H9 (cell line): ENCODE measurements at regions not wholly inside any gene's neighbourhood (a gene's known extent, or its start where the extent isn't known, plus 50 kb on each side); places are given as distances from the start of the nearest gene placed in this dataset.

Experiments
- DNase-seq: peaks from one replicate; pipeline ENCODE4 v3.0.0-alpha.2; 2017
- H2AFZ ChIP-seq: one replicate; pipeline ENCODE4 v1.6.1; 2013; ENCODE audit warnings: mild to moderate bottlenecking, low read length, control low read depth, moderate library complexity
- H2AK5ac ChIP-seq: 2 replicates; pipeline ENCODE4 v1.6.1; 2013; ENCODE audit warnings: low read length, control low read depth, mixed read lengths; ENCODE audit not compliant: insufficient read length
- H2BK120ac ChIP-seq: one replicate; pipeline ENCODE4 v1.6.1; 2013; ENCODE audit warnings: low read depth, mild to moderate bottlenecking, low read length, control low read depth, inconsistent platforms; ENCODE audit not compliant: poor library complexity, severe bottlenecking
- H2BK12ac ChIP-seq: 2 replicates; pipeline ENCODE4 v1.6.1; 2013; ENCODE audit warnings: low read length, control low read depth, mixed read lengths, low read depth; ENCODE audit not compliant: insufficient read length
- H2BK15ac ChIP-seq: 2 replicates; pipeline ENCODE4 v1.6.1; 2013; ENCODE audit warnings: low read depth, low read length, control low read depth
- H2BK20ac ChIP-seq: one replicate; pipeline ENCODE4 v1.6.1; 2013; ENCODE audit warnings: low read depth, mild to moderate bottlenecking, low read length, control low read depth, inconsistent platforms; ENCODE audit not compliant: poor library complexity, severe bottlenecking
- H2BK5ac ChIP-seq: 2 replicates; pipeline ENCODE4 v1.6.1; 2013; ENCODE audit warnings: low read length, control low read depth, mixed read lengths; ENCODE audit not compliant: insufficient read length
- H3K14ac ChIP-seq: 2 replicates; pipeline ENCODE4 v1.6.1; 2013; ENCODE audit warnings: low read length, control low read depth; ENCODE audit not compliant: insufficient read depth
- H3K18ac ChIP-seq: 2 replicates; pipeline ENCODE4 v1.6.1; 2013; ENCODE audit warnings: low read depth, mild to moderate bottlenecking, mixed read lengths, low read length, control low read depth; ENCODE audit not compliant: insufficient read length
- H3K23ac ChIP-seq: 2 replicates; pipeline ENCODE4 v1.6.1; 2013; ENCODE audit warnings: low read length, control low read depth, mixed read lengths, low read depth; ENCODE audit not compliant: insufficient read length
- H3K23me2 ChIP-seq: 2 replicates; pipeline ENCODE4 v1.6.1; 2013; ENCODE audit warnings: low read depth, mild to moderate bottlenecking, mixed read lengths, low read length, control low read depth; ENCODE audit not compliant: insufficient read length, poor library complexity, severe bottlenecking
- H3K27ac ChIP-seq: 2 replicates; pipeline ENCODE4 v1.5.1; 2013; ENCODE audit warnings: low read length, control low read depth, mixed read lengths, low read depth; ENCODE audit not compliant: insufficient read length
- H3K27me3 ChIP-seq: 2 replicates; pipeline ENCODE4 v1.6.1; 2013; ENCODE audit warnings: low read length, control low read depth, inconsistent platforms; ENCODE audit not compliant: insufficient read depth
- H3K4ac ChIP-seq: 2 replicates; pipeline ENCODE4 v1.6.1; 2013; ENCODE audit warnings: low read depth, mild to moderate bottlenecking, control low read depth, inconsistent platforms, low read length, moderate library complexity
- H3K4me1 ChIP-seq: 2 replicates; pipeline ENCODE4 v1.6.1; 2013; ENCODE audit warnings: low read length, control low read depth, inconsistent platforms; ENCODE audit not compliant: insufficient read depth
- H3K4me2 ChIP-seq: 2 replicates; pipeline ENCODE4 v1.6.1; 2013; ENCODE audit warnings: low read length, control low read depth, mixed read lengths; ENCODE audit not compliant: insufficient read length, insufficient read depth
- H3K56ac ChIP-seq: 2 replicates; pipeline ENCODE4 v1.6.1; 2013; ENCODE audit warnings: low read depth, mild to moderate bottlenecking, mixed read lengths, low read length, control low read depth; ENCODE audit not compliant: insufficient read length
- H3K79me1 ChIP-seq: 2 replicates; pipeline ENCODE4 v1.6.1; 2013; ENCODE audit warnings: low read depth, mild to moderate bottlenecking, moderate library complexity, low read length, control low read depth, inconsistent platforms; ENCODE audit not compliant: insufficient read depth, poor library complexity, severe bottlenecking
- H3K79me2 ChIP-seq: 2 replicates; pipeline ENCODE4 v1.6.1; 2013; ENCODE audit warnings: low read length, control low read depth, inconsistent platforms; ENCODE audit not compliant: insufficient read depth
- H3K9ac ChIP-seq: 2 replicates; pipeline ENCODE4 v1.6.1; 2013; ENCODE audit warnings: low read length, control low read depth, mixed read lengths; ENCODE audit not compliant: insufficient read length; ENCODE audit errors: extremely low read depth
- H3K9me3 ChIP-seq: one replicate; pipeline ENCODE4 v1.6.1; 2013; ENCODE audit warnings: low read depth, low read length, inconsistent platforms; ENCODE audit not compliant: control insufficient read depth
- H3T11ph ChIP-seq: one replicate; pipeline ENCODE4 v1.6.1; 2013; ENCODE audit warnings: mild to moderate bottlenecking, low read length, control low read depth, inconsistent platforms
- H4K20me1 ChIP-seq: one replicate; pipeline ENCODE4 v1.6.1; 2013; ENCODE audit not compliant: control insufficient read depth, insufficient read length, insufficient read depth
- H4K5ac ChIP-seq: 2 replicates; pipeline ENCODE4 v1.6.1; 2013; ENCODE audit warnings: low read depth, mild to moderate bottlenecking, mixed read lengths, low read length, control low read depth; ENCODE audit not compliant: insufficient read length
- H4K8ac ChIP-seq: replicated peaks from 2 replicates; pipeline ENCODE4 v1.6.1; 2013; ENCODE audit warnings: low read length, control low read depth, mixed read lengths, low read depth; ENCODE audit not compliant: insufficient read length
- H4K91ac ChIP-seq: 2 replicates; pipeline ENCODE4 v1.6.1; 2013; ENCODE audit warnings: low read depth, mild to moderate bottlenecking, moderate library complexity, mixed read lengths, low read length, control low read depth; ENCODE audit not compliant: insufficient read length
- H3K27ac Mint-ChIP-seq, 3 experiments: 2 replicates in 2 of 3; 3 replicates in 1 of 3; pipeline ENCODE4 v1.8.0; 2020 to 2021; ENCODE audit warnings: mixed read lengths in 3 of 3, mild to moderate bottlenecking in 1 of 3, moderate library complexity in 1 of 3
- H3K27me3 Mint-ChIP-seq: 2 replicates; pipeline ENCODE4 v1.8.0; 2021; ENCODE audit warnings: low read depth, mild to moderate bottlenecking, moderate library complexity, mixed read lengths
- H3K36me3 Mint-ChIP-seq, 3 experiments: 2 replicates in 2 of 3; 3 replicates in 1 of 3; pipeline ENCODE4 v1.8.0; 2020 to 2021; ENCODE audit warnings: low read depth in 3 of 3, mixed read lengths in 3 of 3; ENCODE audit not compliant: insufficient read depth in 1 of 3
- H3K4me1 Mint-ChIP-seq, 2 experiments: 2 replicates each; pipeline ENCODE4 v1.8.0; 2020; ENCODE audit warnings: mixed read lengths in 2 of 2
- H3K4me3 Mint-ChIP-seq, 2 experiments: 2 replicates in 1 of 2; 3 replicates in 1 of 2; pipeline ENCODE4 v1.8.0; 2020 to 2021; ENCODE audit warnings: mild to moderate bottlenecking in 2 of 2, mixed read lengths in 2 of 2, moderate library complexity in 1 of 2
- H3K9me3 Mint-ChIP-seq, 2 experiments: 2 replicates in 1 of 2; 3 replicates in 1 of 2; pipeline ENCODE4 v1.8.0; 2020; ENCODE audit warnings: mild to moderate bottlenecking in 2 of 2, mixed read lengths in 2 of 2, moderate library complexity in 1 of 2
- WGBS: extraction: QIAGEN DNeasy Blood & Tissue Kit; methylation state at CpG from one replicate; pipeline ENCODE4 v1.1.7; 2013; ENCODE audit warnings: missing lambda C conversion rate, low lambda C conversion rate, mixed read lengths; ENCODE audit not compliant: insufficient read length; ENCODE audit errors: extremely low coverage; 5-methylcytosine and 5-hydroxymethylcytosine counted together
- TF ChIP-seq, protein P1 (sequence below): fragments of 200-600 bp; sonication (generic); conservative IDR thresholded peaks from 3 replicates; pipeline ENCODE4 v1.8.0; 2021; ENCODE audit warnings: antibody characterized with exemption, mild to moderate bottlenecking

DNA sequence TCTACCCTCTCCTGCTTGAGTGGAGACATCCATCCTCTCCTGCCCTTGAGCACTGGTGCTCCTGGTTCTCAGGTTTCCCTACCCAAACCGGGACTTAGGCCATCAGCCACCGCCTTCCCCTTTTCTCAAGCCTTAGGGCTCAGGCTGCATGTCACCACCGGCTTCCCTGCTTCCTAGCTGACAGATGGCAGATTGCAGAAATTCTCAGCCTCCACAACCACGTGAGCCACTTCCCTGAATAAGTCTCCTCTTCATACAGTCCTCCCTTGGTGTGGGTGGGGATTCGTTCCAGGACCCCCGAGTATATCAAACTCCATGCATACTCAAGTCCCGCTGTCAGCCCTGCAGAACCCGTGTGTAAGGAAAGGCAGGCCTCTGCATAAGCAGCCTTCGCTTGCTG is 203.5 kb upstream of the ZNF32 start:
- no peak overlapping the region for H2BK5ac ChIP-seq
- H4K5ac ChIP-seq = no peak overlapping the region
- no peaks in the 10 kb centered on the region for H3K9me3 ChIP-seq
- no peak overlapping the region for H3T11ph ChIP-seq
- DNase-seq = no peak
- no peak overlapping the region for H3K27ac Mint-ChIP-seq
- H3K18ac ChIP-seq = no peak overlapping the region
- no CpG with 5 or more reads among the region's 9 CpGs for WGBS
- TF ChIP-seq, protein P1, sequence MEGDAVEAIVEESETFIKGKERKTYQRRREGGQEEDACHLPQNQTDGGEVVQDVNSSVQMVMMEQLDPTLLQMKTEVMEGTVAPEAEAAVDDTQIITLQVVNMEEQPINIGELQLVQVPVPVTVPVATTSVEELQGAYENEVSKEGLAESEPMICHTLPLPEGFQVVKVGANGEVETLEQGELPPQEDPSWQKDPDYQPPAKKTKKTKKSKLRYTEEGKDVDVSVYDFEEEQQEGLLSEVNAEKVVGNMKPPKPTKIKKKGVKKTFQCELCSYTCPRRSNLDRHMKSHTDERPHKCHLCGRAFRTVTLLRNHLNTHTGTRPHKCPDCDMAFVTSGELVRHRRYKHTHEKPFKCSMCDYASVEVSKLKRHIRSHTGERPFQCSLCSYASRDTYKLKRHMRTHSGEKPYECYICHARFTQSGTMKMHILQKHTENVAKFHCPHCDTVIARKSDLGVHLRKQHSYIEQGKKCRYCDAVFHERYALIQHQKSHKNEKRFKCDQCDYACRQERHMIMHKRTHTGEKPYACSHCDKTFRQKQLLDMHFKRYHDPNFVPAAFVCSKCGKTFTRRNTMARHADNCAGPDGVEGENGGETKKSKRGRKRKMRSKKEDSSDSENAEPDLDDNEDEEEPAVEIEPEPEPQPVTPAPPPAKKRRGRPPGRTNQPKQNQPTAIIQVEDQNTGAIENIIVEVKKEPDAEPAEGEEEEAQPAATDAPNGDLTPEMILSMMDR = no peak
- H3K27me3 Mint-ChIP-seq = no peaks in the 10 kb centered on the region
- H3K56ac ChIP-seq = no peak overlapping the region
- no peak overlapping the region for H2BK20ac ChIP-seq
- no peaks in the 10 kb centered on the region for H3K23me2 ChIP-seq
- no peak overlapping the region for H3K23ac ChIP-seq
- H3K4me2 ChIP-seq = no peak overlapping the region
- H3K4ac ChIP-seq = no peak overlapping the region
- no peak overlapping the region for H3K27ac ChIP-seq
- no peaks in the 10 kb centered on the region for H3K27me3 ChIP-seq
- H2BK120ac ChIP-seq = no peak overlapping the region
- H3K4me1 ChIP-seq = no peaks in the 10 kb centered on the region
- H2AFZ ChIP-seq = no peak overlapping the region
- no peak overlapping the region for H4K8ac ChIP-seq
- no peaks in the 10 kb centered on the region for H3K79me2 ChIP-seq
- no peak overlapping the region for H3K9ac ChIP-seq
- H4K20me1 ChIP-seq = no peaks in the 10 kb centered on the region
- H3K14ac ChIP-seq = no peak overlapping the region
- H3K4me1 Mint-ChIP-seq = peaks cover 0 to under 1% of the 10 kb centered on the region in 2 experiments; a peak in 2 of 4 replicates
- H2BK12ac ChIP-seq = no peak overlapping the region
- H2BK15ac ChIP-seq = no peak overlapping the region
- H3K9me3 Mint-ChIP-seq = peaks cover 0 to 4% of the 10 kb centered on the region in 2 experiments; a peak in 2 of 5 replicates
- H3K36me3 Mint-ChIP-seq = no peaks in the 10 kb centered on the region
- no peak overlapping the region for H4K91ac ChIP-seq
- H2AK5ac ChIP-seq = no peak overlapping the region
- no peak overlapping the region for H3K4me3 Mint-ChIP-seq
- no peaks in the 10 kb centered on the region for H3K79me1 ChIP-seq
